ENCODE measurements at regions not wholly inside any gene's neighbourhood (a gene's known extent, or its start where the extent isn't known, plus 50 kb on each side); places are given as distances from the start of the nearest gene placed in this dataset.

DNA sequence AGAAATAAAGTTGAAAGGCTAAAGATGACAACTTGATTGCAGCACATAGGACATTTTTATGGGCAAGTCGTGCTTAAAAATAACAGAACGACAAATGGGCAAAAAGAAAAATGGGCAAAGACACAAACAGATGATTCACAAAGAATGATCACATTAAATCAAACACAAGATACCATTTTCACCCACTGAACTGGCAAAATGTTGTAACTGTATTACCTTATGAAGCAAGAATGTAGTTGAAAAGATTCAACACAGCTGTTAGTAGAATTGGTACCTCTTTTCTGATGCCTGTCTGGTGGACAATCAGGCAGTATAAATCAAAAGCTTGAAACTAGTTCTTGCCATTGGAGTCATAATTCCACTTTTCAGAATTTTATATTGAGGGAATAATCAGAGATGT is 81.0 kb upstream of the PALM2AKAP2 start:
- TF ChIP-seq, protein P1, sequence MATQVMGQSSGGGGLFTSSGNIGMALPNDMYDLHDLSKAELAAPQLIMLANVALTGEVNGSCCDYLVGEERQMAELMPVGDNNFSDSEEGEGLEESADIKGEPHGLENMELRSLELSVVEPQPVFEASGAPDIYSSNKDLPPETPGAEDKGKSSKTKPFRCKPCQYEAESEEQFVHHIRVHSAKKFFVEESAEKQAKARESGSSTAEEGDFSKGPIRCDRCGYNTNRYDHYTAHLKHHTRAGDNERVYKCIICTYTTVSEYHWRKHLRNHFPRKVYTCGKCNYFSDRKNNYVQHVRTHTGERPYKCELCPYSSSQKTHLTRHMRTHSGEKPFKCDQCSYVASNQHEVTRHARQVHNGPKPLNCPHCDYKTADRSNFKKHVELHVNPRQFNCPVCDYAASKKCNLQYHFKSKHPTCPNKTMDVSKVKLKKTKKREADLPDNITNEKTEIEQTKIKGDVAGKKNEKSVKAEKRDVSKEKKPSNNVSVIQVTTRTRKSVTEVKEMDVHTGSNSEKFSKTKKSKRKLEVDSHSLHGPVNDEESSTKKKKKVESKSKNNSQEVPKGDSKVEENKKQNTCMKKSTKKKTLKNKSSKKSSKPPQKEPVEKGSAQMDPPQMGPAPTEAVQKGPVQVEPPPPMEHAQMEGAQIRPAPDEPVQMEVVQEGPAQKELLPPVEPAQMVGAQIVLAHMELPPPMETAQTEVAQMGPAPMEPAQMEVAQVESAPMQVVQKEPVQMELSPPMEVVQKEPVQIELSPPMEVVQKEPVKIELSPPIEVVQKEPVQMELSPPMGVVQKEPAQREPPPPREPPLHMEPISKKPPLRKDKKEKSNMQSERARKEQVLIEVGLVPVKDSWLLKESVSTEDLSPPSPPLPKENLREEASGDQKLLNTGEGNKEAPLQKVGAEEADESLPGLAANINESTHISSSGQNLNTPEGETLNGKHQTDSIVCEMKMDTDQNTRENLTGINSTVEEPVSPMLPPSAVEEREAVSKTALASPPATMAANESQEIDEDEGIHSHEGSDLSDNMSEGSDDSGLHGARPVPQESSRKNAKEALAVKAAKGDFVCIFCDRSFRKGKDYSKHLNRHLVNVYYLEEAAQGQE (IDR thresholded peaks at IDR 0.05; ENCODE audit: insufficient read depth in 1 of 2, low read depth in 2 of 2, low read length in 2 of 2), result no peak
- TF ChIP-seq POLR2AphosphoS5 (IDR thresholded peaks at IDR 0.05; ENCODE audit: low read depth, low read length), result no peak
- no peak for TF ChIP-seq FOXP2 (optimal IDR thresholded peaks at IDR 0.05; ENCODE audit: borderline replicate concordance, extremely low read depth, extremely low read length, insufficient read depth)
- TF ChIP-seq SIN3A (IDR thresholded peaks at IDR 0.05; ENCODE audit: borderline replicate concordance, insufficient read depth, low read length), result no peak
- no peak for TF ChIP-seq TAF1 (IDR thresholded peaks at IDR 0.05; ENCODE audit: borderline replicate concordance, insufficient read depth, low read length)

DNA sequence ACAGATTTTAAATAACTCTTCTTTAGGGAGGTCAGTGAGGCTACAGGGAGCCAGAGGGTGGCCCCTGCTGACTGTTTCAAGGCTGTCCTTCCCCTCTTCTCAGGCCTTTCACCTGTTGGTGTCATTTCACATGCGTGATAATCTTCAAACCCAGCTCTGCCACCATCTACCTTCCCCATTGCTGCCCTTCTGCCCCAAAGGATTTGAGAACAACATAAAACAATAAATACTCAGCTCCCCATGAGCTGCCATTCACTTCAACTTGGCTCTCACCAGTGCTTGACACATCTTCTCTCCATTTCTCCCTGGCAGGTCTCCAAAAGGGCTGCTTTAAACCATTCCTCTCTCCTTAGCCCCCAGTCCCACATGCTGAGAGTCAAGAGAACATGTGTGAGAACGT is 75.5 kb upstream of the PALM2AKAP2 start:
- TF ChIP-seq TAF1 (IDR thresholded peaks at IDR 0.05; ENCODE audit: borderline replicate concordance, insufficient read depth, low read length) (no peak), POLR2AphosphoS5 (IDR thresholded peaks at IDR 0.05; ENCODE audit: low read depth, low read length) (no peak), FOXP2 (optimal IDR thresholded peaks at IDR 0.05; ENCODE audit: borderline replicate concordance, extremely low read depth, extremely low read length, insufficient read depth) (no peak), SIN3A (IDR thresholded peaks at IDR 0.05; ENCODE audit: borderline replicate concordance, insufficient read depth, low read length) (no peak)
- TF ChIP-seq, protein P1 (IDR thresholded peaks at IDR 0.05; ENCODE audit: insufficient read depth in 1 of 2, low read depth in 2 of 2, low read length in 2 of 2), result no peak

DNA sequence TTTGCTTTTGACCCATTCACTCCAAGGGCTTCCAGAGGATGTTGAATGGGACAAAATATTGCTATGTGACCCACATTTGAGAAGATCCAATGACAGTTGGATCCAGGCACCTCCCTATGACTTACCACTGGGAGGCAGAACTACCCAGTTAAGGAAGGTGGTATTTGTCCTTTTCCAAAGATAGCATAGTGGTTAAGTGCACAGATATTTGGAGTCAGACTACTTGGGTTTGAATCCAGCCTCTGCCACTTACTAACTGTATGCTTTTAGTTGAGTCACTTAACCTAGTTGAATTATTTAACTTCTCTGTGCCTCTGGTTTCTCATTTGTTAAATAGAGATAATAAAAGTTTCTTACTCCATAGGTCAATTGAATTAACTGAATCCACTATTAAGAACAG is 74.5 kb upstream of the PALM2AKAP2 start:
- TF ChIP-seq, protein P1 (IDR thresholded peaks at IDR 0.05; ENCODE audit: insufficient read depth in 1 of 2, low read depth in 2 of 2, low read length in 2 of 2), result no peak
- no peak for TF ChIP-seq TAF1 (IDR thresholded peaks at IDR 0.05; ENCODE audit: borderline replicate concordance, insufficient read depth, low read length)
- TF ChIP-seq POLR2AphosphoS5 (IDR thresholded peaks at IDR 0.05; ENCODE audit: low read depth, low read length), result no peak
- no peak for TF ChIP-seq SIN3A (IDR thresholded peaks at IDR 0.05; ENCODE audit: borderline replicate concordance, insufficient read depth, low read length)
- no peak for TF ChIP-seq FOXP2 (optimal IDR thresholded peaks at IDR 0.05; ENCODE audit: borderline replicate concordance, extremely low read depth, extremely low read length, insufficient read depth)

DNA sequence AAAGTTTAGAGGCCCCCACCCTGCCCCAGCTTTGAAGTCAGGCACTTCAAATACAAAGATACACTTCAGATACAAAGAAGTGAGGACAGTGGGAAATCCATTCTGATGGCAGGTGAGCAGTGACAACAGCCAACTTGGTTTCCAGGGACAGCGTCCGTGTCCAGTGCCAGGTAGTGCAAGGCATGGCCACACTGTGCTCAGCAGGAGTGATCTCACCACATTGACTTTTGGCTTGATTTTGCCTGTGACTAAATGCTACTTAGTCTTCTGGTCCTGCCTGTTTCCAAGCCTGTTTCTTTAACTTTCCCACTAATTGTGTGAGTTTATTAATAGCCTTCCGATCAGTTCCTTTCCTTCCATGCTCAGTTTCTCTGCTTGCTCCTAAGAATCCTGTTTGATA is 72.6 kb upstream of the PALM2AKAP2 start:
- no peak for TF ChIP-seq TAF1 (IDR thresholded peaks at IDR 0.05; ENCODE audit: borderline replicate concordance, insufficient read depth, low read length)

DNA sequence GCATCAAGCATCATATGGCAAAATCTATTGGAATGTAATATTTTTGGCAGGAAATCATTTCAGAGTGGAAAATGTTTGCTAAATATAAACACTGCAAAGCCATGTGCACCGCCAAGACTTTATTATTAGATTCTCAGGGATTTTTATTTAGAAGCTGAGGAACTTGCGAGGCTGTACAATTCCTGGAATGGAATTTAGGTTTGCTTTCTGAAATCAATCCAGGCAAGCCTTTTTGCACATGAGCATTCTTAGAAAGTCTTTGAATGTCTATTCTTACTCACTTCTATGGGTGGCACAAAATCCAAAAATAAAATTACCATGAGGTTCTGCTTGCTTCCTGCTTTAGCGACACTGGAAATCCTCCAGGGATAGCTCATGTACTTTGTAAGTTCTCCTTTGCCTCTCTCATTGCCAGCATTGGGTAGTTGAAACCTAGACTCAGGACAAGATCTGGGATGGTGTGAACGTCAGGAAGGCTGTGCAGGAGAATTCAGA is 71.5 kb upstream of the PALM2AKAP2 start:
- TF ChIP-seq POLR2AphosphoS5 (IDR thresholded peaks at IDR 0.05; ENCODE audit: low read depth, low read length), result no peak
- TF ChIP-seq SIN3A (IDR thresholded peaks at IDR 0.05; ENCODE audit: borderline replicate concordance, insufficient read depth, low read length), result no peak
- TF ChIP-seq, protein P1 (IDR thresholded peaks at IDR 0.05; ENCODE audit: insufficient read depth in 1 of 2, low read depth in 2 of 2, low read length in 2 of 2), result no peak
- no peak for TF ChIP-seq FOXP2 (optimal IDR thresholded peaks at IDR 0.05; ENCODE audit: borderline replicate concordance, extremely low read depth, extremely low read length, insufficient read depth)
- no peak for TF ChIP-seq TAF1 (IDR thresholded peaks at IDR 0.05; ENCODE audit: borderline replicate concordance, insufficient read depth, low read length)

All from PFSK-1 (cell line).